DOHH2 (cell line): ENCODE measurements at regions not wholly inside any gene's neighbourhood (a gene's known extent, or its start where the extent isn't known, plus 50 kb on each side); places are given as distances from the start of the nearest gene placed in this dataset.

ENCODE experiments used
- H3F3A ChIP-seq: fragments of 200-600 bp; sonication (generic), shearing (Covaris generic); 2 replicates; pipeline ENCODE4 v1.6.0; 2016; ENCODE audit warnings: antibody characterized with exemption, mild to moderate bottlenecking; ENCODE audit not compliant: control insufficient read depth, insufficient read depth
- H3K27ac ChIP-seq: fragments of 200-600 bp; sonication (generic); 2 replicates; pipeline ENCODE4 v1.5.1; 2014; ENCODE audit warnings: low read depth, mild to moderate bottlenecking, low read length, moderate library complexity
- H3K27me3 ChIP-seq: fragments of 200-600 bp; sonication (generic); 2 replicates; pipeline ENCODE4 v1.6.1; 2014; ENCODE audit warnings: mild to moderate bottlenecking, low read length, mixed read lengths; ENCODE audit not compliant: control insufficient read depth
- H3K36me3 ChIP-seq: fragments of 200-600 bp; sonication (generic); 2 replicates; pipeline ENCODE4 v1.6.1; 2014; ENCODE audit warnings: mild to moderate bottlenecking, low read length, moderate library complexity, mixed read lengths; ENCODE audit not compliant: control insufficient read depth
- H3K4me1 ChIP-seq: fragments of 200-600 bp; sonication (generic); 2 replicates; pipeline ENCODE4 v1.6.1; 2014; ENCODE audit warnings: mild to moderate bottlenecking, low read length, mixed read lengths; ENCODE audit not compliant: control insufficient read depth
- H3K4me2 ChIP-seq: fragments of 200-600 bp; sonication (generic); 2 replicates; pipeline ENCODE4 v1.6.0; 2014; ENCODE audit warnings: mild to moderate bottlenecking, low read length, moderate library complexity
- H3K4me3 ChIP-seq: fragments of 200-600 bp; sonication (generic); 2 replicates; pipeline ENCODE4 v1.5.1; 2014; ENCODE audit warnings: mild to moderate bottlenecking, low read length, mixed read lengths
- H3K79me2 ChIP-seq: fragments of 200-600 bp; sonication (generic); 2 replicates; pipeline ENCODE4 v1.6.1; 2014; ENCODE audit warnings: mild to moderate bottlenecking, low read length, mixed read lengths; ENCODE audit not compliant: control insufficient read depth
- H3K9me2 ChIP-seq: fragments of 200-600 bp; sonication (generic); replicated peaks from 2 replicates; pipeline ENCODE4 v1.6.1; 2014; ENCODE audit warnings: mild to moderate bottlenecking, low read length, mixed read lengths; ENCODE audit not compliant: control insufficient read depth
- H3K9me3 ChIP-seq: fragments of 200-600 bp; sonication (generic); 2 replicates; pipeline ENCODE4 v1.6.1; 2014; ENCODE audit warnings: antibody characterized with exemption, low read length, mixed read lengths; ENCODE audit not compliant: control insufficient read depth, insufficient read depth
- H4K20me1 ChIP-seq: fragments of 200-600 bp; sonication (generic); 2 replicates; pipeline ENCODE4 v1.6.0; 2014; ENCODE audit warnings: low read depth, mild to moderate bottlenecking, antibody characterized with exemption, low read length, moderate library complexity; ENCODE audit not compliant: control insufficient read depth, insufficient read depth
- EZH2phosphoT487 ChIP-seq: fragments of 200-600 bp; sonication (generic); IDR thresholded peaks from 2 replicates; pipeline ENCODE4 v1.6.1; 2017; ENCODE audit warnings: borderline replicate concordance, mild to moderate bottlenecking, antibody characterized with exemption, low read length, moderate library complexity, mixed read lengths
- TF ChIP-seq, protein P1 (sequence below): fragments of 200-600 bp; sonication (generic); IDR thresholded peaks from one replicate; pipeline ENCODE4 v1.5.1; 2014; ENCODE audit warnings: antibody characterized with exemption, mild to moderate bottlenecking, low read depth, low read length; ENCODE audit not compliant: poor library complexity, severe bottlenecking

DNA sequence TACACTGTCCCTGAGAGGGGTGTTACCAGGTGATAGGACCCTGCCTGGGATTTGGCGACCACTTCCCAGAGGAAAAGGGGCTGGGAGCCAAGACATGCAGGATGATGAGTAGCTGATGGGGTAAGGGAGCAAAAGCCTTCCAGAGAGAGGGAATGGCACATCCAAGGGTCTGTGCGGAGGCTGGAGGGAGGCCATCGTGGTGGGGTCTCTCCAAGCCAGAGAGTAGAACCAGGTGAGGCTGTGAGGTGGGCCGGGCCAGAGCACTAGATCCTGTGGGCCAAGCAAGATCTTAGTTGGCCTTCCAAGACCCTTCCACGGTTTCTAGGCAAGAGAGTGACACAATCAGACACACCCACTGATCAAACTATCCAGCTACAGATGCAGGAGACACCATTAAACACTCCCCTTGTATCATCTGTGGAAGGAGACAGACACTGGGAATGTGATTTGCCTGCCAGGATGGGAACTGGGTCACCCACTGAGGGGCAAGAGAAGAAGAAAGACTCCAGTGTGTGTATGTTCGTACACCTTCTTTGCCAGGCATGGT lies 128.9 kb downstream of the BANF2 start:
- Histone ChIP-seq H3K27ac (no peak overlapping the region), H3F3A (no peaks in the 10 kb centered on the region), H4K20me1 (no peaks in the 10 kb centered on the region), H3K4me3 (no peak overlapping the region), H3K4me1 (peaks cover 15% of the 10 kb centered on the region), H3K9me2 (no peaks in the 10 kb centered on the region), H3K79me2 (no peaks in the 10 kb centered on the region), H3K4me2 (no peak overlapping the region), H3K36me3 (no peaks in the 10 kb centered on the region), H3K27me3 (no peaks in the 10 kb centered on the region), H3K9me3 (no peaks in the 10 kb centered on the region)
- TF ChIP-seq, protein P1, sequence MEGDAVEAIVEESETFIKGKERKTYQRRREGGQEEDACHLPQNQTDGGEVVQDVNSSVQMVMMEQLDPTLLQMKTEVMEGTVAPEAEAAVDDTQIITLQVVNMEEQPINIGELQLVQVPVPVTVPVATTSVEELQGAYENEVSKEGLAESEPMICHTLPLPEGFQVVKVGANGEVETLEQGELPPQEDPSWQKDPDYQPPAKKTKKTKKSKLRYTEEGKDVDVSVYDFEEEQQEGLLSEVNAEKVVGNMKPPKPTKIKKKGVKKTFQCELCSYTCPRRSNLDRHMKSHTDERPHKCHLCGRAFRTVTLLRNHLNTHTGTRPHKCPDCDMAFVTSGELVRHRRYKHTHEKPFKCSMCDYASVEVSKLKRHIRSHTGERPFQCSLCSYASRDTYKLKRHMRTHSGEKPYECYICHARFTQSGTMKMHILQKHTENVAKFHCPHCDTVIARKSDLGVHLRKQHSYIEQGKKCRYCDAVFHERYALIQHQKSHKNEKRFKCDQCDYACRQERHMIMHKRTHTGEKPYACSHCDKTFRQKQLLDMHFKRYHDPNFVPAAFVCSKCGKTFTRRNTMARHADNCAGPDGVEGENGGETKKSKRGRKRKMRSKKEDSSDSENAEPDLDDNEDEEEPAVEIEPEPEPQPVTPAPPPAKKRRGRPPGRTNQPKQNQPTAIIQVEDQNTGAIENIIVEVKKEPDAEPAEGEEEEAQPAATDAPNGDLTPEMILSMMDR: no peak
- TF ChIP-seq EZH2phosphoT487: no peak

DNA sequence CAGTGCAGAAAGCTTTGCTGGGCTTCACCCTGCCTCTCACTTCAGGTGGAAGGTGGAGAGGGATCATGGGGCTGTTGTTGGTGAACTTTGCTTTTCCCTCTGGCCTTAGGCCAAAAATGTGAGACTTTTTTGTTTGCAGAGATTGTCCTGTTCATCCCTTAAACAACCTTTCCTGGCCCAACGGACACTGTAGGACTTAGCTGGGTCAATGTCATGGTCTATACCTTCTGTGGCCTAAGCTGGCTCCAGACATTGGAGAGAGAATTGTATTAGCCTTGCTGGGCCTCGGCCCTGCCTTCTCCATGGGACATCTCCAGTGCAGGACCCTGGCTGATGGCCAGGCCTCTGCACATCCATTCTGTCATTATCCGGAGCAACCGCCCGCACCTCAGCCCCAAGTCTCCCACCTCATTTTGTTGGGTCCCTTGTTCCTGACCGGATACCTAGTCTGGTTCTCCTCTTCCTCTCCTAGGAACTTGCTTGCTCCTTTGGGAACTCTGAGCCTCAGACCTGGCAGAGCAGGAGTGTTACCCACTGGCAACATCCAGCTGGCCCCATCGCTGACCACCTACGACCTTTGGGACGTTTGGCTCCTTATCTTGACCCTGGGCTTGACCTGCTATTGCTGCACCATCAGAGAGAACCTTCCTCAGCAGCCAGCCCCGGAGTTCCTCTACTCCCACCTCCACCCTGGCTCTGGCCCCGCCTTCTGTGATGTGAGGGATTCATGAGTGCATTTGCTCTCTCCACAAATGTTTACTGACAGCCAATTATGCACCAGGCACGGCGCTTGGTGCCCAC lies 128.2 kb downstream of the BANF2 start:
- H3K9me2 ChIP-seq: no peaks in the 10 kb centered on the region
- no peaks in the 10 kb centered on the region for H4K20me1 ChIP-seq
- H3K9me3 ChIP-seq: no peaks in the 10 kb centered on the region
- no peaks in the 10 kb centered on the region for H3K27me3 ChIP-seq
- H3K4me3 ChIP-seq: no peak overlapping the region
- H3K79me2 ChIP-seq: no peaks in the 10 kb centered on the region
- no peak overlapping the region for H3K4me2 ChIP-seq
- H3K36me3 ChIP-seq: no peaks in the 10 kb centered on the region
- no peak overlapping the region for H3K27ac ChIP-seq
- TF ChIP-seq EZH2phosphoT487: no peak
- TF ChIP-seq, protein P1: no peak
- H3K4me1 ChIP-seq: peaks cover 15% of the 10 kb centered on the region
- H3F3A ChIP-seq: no peaks in the 10 kb centered on the region

DNA sequence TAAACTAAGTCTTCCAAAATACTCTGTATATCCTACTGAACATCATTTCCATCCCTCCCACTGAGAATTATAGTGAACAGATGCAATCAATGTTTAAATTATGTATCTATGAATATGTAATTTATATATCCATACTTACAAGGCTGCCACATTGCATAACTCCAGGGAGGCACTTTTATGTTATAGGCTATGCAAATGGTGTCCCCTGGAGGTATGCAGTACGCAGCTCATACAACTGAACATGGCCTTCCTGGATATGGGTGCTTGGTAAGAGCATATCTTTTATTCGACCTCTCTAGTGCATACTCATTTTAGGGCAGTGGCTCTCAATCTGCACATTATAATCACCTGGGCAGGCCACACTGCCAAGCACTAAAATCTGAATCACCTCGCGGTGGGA lies 127.3 kb downstream of the BANF2 start:
- Histone ChIP-seq H3K4me2 (no peak overlapping the region), H3K27me3 (no peaks in the 10 kb centered on the region), H3K9me3 (no peaks in the 10 kb centered on the region), H3K4me3 (no peak overlapping the region), H3K36me3 (no peaks in the 10 kb centered on the region), H3K27ac (no peak overlapping the region), H4K20me1 (no peaks in the 10 kb centered on the region), H3K4me1 (peaks cover 15% of the 10 kb centered on the region), H3F3A (no peaks in the 10 kb centered on the region), H3K9me2 (no peaks in the 10 kb centered on the region), H3K79me2 (no peaks in the 10 kb centered on the region)
- TF ChIP-seq, protein P1: no peak
- no peak for TF ChIP-seq EZH2phosphoT487
